Hematopoietic multipotent progenitor cell (in vitro differentiated cells): ENCODE measurements at regions not wholly inside any gene's neighbourhood (a gene's known extent, or its start where the extent isn't known, plus 50 kb on each side); places are given as distances from the start of the nearest gene placed in this dataset.
"Not testable (repeated sequence)": the region's sequence is repeated elsewhere in the genome, so short reads cannot be mapped to it uniquely, and the experiment has no call there.

Experiments used
- DNase-seq, 3 donors: peaks; one replicate each; pipeline ENCODE4 v3.0.0-alpha.2; 2011 to 2015; ENCODE audit warnings: low read depth in 2 of 3, low spot score in 2 of 3

DNA sequence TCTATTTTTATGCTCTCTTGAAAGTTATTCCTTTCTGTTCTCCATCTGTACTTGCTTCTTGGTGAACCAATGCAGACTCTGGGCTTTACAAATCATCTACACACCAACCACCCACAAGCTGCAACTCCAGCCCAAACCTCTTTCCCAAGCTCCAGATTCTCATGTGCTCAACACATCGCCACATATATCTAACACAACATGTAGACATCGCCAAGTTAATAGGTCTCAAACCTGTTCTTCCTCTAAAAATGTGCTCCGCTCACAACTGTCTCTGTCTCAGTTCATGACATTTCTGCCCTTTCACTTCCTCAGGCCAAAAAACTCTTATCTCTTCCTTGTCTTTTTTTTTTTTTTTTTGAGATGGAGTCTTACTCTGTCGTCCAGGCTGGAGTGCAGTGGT, 95.7 kb upstream of the EEPD1 start:
- no peak for DNase-seq

- no peak for DNase-seq
Measured at GRCh38 chr7:36058020-36058592, 94.9 kb upstream of the EEPD1 start.

- not testable (repeated sequence) for DNase-seq
Measured at GRCh38 chr7:36060388-36060787, 92.7 kb upstream of the EEPD1 start.

DNA sequence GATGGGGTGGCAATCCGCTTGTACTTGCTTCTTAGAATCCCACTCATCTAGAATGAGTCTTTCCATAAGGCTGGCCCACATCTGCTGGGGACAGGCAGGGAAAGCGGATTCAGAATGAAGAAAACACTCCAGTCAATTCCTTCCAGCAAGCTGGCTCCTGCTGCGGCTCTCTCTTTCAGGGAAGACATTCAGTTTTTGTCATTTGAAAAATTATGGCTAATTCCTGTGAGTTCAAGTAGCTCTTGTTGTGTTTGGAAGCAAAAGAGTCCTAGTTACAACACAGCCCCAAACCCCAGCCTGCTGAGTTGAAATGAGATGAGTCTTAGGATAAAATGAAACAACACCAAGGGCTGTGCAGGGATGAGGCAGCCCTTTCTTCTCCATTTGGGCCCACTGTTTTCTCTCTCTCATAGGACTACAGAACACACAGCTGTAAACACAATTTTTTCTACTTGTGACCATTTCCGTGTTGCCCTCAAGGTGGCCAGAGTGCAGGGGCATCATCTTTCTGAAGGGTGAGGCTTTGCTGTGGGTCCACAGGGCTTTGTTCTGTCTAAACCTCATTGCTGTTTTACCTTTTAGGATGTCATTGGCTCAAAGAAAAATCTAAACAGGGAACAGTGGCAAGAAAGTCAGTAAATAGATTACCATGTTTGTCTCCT, 90.8 kb upstream of the EEPD1 start:
- no peak for DNase-seq

DNA sequence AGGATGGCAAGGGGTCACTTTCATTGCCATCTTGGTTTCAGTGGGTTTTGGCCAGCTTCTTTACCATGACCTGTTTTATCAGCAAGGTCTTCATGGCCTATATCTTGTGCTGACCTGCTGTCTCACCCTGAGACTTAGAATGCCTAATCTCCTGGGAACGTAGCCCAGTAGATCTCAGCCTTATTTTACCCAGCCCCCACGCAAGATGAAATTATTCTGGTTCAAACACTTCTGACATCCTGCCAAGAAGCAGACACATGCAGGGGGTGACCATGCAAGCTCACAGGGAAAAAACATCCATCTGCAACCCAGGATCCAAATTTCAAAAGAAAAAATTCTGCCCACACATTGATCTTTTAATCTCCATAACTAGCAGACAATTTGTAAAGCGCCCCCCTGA, 88.4 kb upstream of the EEPD1 start:
- no peak for DNase-seq

DNA sequence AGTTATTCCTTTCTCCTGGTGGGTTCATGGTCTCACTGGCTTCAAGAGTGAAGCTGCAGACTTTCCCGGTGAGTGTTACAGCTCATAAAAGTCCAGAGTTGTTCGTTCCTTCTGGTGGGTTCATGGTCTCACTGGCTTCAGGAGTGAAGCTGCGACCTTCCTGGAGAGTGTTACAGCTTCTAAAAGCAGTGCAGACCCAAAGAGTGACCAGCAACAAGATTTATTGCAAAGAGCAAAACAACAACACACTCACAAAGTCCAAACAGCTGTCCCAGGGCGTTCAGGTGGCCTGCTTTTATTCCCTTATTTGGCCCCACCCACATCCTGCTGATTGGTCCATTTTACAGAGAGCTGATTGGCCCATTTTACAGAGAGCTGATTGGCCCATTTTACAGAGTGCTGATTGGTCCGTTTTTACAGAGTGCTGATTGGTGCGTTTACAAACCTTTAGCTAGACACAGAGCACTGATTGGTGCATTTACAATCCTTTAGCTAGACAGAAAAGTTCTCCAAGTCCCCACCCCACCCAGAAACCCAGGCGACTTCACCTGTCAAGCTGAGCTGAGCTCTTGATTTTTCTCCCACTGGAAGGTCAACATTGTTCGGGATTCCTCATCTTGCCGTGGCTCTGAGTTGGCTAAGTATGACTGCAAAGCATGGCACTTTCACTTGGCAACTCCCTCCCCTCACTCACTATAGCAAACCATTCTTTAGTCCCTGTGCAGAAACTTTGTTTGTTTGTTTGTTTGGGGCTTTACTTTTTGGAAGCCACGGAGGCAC, 87.3 kb upstream of the EEPD1 start:
- not testable (repeated sequence) for DNase-seq

DNA sequence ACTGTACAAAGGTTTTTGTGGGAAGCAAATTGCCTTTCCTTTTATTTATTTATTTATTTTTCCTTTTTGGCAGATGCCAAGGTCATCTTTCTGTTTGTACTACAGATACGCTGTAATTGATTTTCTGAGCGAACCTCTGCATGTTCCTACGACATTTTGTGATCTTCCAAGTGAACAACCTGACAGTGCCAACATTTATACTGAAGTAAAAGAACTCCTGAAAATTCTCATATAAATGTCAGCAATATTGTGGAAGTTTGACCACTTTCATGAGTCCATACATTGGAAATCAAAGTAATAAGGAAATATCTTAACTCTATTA, 86.8 kb upstream of the EEPD1 start:
- no peak for DNase-seq

DNA sequence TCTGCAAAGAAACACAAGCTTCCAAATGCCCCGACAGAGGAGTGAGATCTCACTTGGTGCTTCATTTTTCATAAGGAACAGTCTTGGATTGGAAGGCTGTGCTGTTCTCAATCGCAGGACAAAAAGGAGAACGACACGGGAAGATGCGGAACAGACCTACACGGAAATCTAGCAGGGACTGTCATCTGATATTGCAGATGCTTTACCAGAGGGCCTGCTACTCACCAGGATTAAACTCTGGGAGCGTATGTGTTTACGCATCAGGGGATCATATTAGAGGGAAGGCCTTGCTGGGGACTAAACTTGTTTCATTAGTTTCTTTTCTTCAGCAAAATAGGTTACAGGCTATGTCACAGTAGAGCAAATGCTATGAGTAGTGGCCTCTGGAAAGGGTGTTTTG, 82.8 kb upstream of the EEPD1 start:
- no peak for DNase-seq

- DNase-seq: no peak
Measured at GRCh38 chr7:36071605-36072004, 81.4 kb upstream of the EEPD1 start.

GRCh38 chr7:36072620-36073019, 80.4 kb upstream of the EEPD1 start:
- no peak for DNase-seq

GRCh38 chr7:36075561-36075960, 77.5 kb upstream of the EEPD1 start:
- DNase-seq: no peak

GRCh38 chr7:36076074-36076473, 77.0 kb upstream of the EEPD1 start:
- DNase-seq: no peak

- DNase-seq: no peak
Measured at GRCh38 chr7:36078816-36079360, 74.2 kb upstream of the EEPD1 start.

DNA sequence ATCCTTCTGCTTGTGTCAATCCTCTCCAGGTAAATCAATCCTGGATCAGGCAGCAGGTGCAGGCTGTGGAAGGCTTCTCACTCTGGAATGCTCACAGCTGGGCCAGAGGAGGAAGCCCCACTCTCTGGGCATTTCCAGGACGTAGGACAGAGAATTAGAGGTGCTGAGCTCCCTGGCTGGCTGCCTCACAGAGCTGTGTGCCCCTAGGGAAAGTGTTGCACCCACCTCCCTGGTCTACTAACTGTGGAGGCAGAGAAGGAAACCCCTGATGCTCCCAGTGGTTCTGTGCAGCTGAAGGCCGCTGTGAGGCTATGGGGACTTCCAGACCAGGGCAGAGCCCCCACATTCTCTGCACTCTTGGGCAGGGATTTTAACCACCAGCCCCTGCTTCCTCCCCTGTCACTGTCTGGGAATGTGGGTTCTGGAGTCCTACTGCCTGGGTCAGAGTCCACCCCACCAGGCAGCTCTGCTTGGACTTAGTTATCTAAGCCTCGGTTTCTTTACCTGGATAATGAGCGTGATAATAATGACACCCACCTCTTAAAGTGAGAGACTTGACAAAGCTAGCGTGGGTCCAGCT, 73.5 kb upstream of the EEPD1 start:
- DNase-seq: no peak

DNA sequence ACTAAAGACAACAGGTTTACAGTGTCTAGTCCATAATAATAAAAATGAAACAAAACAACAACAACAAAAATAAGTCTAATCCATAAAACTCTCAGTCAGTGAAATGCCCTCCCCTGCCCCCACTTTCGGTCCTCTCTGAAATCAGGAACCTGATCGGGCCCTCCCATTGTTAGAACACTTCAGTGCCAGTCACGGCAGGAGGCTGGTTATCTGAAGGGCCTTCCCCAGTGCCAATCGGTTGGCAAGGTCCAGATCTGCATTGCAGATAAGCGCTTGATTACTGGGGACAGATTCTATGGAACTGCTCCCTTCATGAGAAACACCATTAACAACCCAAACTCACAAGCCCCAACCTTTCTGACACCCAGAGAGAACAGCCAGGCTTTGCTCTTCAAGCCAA, 72.2 kb upstream of the EEPD1 start:
- no peak for DNase-seq

GRCh38 chr7:36082216-36082615, 70.8 kb upstream of the EEPD1 start:
- DNase-seq: no peak

DNA sequence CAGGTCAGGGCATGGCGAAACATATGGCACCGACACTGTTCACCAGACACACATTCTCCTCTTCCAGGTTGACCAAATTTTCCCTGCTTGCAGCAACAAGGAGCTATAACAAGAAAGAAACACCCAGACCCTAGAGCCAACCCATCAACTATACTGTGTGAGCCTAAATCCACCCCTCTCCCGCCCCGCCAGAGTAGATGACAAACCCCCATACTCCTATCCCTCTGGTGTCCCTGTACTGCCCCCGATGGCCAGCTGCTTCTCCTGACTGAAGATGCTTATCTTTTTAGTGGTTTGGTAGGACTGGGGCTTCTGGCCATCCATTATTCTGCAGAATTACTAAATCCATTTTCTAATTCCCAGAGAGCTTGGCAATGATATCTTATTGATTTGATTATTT, 70.1 kb upstream of the EEPD1 start:
- peak in 1 of 3 donors; percentile 6 for DNase-seq

GRCh38 chr7:36083626-36084380, 69.3 kb upstream of the EEPD1 start:
- DNase-seq: no peak

DNA sequence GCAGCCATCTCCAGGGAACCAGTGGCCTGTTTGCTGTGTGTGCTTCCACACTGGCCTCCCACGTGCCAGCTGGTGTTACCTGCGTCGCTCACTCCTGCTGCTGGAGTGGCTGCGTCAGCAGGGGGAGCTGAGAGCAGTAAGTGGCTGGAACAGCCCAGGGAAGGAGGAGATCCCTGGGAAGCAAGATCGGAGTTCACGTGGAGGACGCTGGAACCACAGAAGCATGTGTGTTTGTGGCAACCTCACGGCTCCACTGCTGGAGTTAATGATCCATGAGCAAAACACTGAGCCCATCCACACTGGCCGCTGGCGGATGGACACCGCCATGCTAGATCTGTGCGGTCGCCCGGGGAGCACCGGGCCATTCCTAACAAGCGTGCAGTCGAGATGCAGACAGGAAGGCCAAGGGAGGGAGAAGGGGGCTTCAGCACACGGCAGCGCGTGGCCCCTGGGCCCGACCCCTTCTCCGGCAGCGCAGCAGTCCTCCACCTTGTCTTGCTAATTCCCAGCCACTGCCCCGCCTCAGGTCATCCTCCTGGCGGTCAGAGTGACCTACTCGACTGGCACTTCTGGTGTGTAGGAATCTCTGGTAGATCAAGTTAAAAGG, 68.5 kb upstream of the EEPD1 start:
- DNase-seq: no peak

GRCh38 chr7:36085096-36085495, 68.0 kb upstream of the EEPD1 start:
- DNase-seq: no peak

DNA sequence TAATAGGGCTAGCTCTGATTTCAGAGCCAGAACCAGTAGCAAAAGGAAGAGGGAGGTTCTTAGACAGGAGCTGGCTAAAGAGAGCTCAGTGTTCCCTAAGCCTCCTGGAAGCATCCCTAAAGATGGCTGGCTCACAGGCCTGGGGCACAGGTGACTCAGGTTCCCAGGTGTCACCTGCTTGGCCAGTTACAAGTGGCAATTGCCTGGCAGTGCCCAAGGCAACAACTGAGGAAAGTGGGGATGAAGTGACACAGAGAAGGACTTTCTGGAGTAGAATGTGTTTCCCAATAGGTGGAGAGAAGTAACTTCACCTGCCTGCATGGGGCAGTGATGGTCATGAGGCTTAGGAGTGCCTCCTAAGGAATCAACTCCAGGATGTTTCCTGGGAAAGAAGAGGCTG, 66.5 kb upstream of the EEPD1 start:
- no peak for DNase-seq
